Esophagus muscularis mucosa (tissue), 4 donors: ENCODE measurements at regions not wholly inside any gene's neighbourhood (a gene's known extent, or its start where the extent isn't known, plus 50 kb on each side); places are given as distances from the start of the nearest gene placed in this dataset.

ENCODE experiments used
- DNase-seq: peaks from one replicate; pipeline ENCODE4 v3.0.0-alpha.2; 2017; ENCODE audit errors: extremely low spot score
- H3K27ac ChIP-seq, 4 donors: fragments of 200-600 bp; sonication (generic); replicated peaks in 1 of 4; 1 replicate in 3 of 4; 2 replicates in 1 of 4; pipeline ENCODE4 v1.5.1; 2016 to 2019; ENCODE audit warnings: mild to moderate bottlenecking in 1 of 4
- H3K27me3 ChIP-seq, 4 donors: fragments of 200-600 bp; sonication (generic); one replicate each; pipeline versions ENCODE4 v1.5.1 to v1.6.0; 2016 to 2019
- H3K36me3 ChIP-seq, 4 donors: fragments of 200-600 bp; sonication (generic); one replicate each; pipeline ENCODE4 v1.5.1; 2016 to 2019
- H3K4me1 ChIP-seq, 4 donors: fragments of 200-600 bp; sonication (generic); one replicate each; pipeline ENCODE4 v1.5.1; 2016 to 2019
- H3K4me3 ChIP-seq, 4 donors: fragments of 200-600 bp; sonication (generic); 1 replicate in 2 of 4; 2 replicates in 2 of 4; pipeline ENCODE4 v1.5.1; 2016 to 2019; ENCODE audit warnings: mild to moderate bottlenecking in 4 of 4, moderate library complexity in 1 of 4
- H3K9me3 ChIP-seq, 4 donors: fragments of 200-600 bp; sonication (generic); 1 replicate in 3 of 4; 2 replicates in 1 of 4; pipeline ENCODE4 v1.5.1; 2016 to 2019
- CTCF ChIP-seq, 3 experiments: fragments of 200-600 bp in 2 of 3; fragments of 450-650 bp in 1 of 3; sonication (generic) in 2 of 3; IDR thresholded peaks; one replicate each; pipeline ENCODE4 v1.5.1; 2017 to 2019; ENCODE audit warnings: antibody characterized with exemption in 3 of 3, mild to moderate bottlenecking in 2 of 3, moderate library complexity in 1 of 3
- EP300 ChIP-seq: sonication (generic); formaldehyde crosslinking; IDR thresholded peaks from one replicate; pipeline ENCODE4 v1.6.1; 2017; ENCODE audit warnings: antibody characterized with exemption
- POLR2A ChIP-seq: fragments of 450-650 bp; IDR thresholded peaks from one replicate; pipeline ENCODE4 v1.6.1; 2017; ENCODE audit warnings: antibody characterized with exemption, moderate library complexity, mild to moderate bottlenecking, low read depth
- POLR2AphosphoS5 ChIP-seq, 2 donors: sonication (generic); formaldehyde crosslinking; IDR thresholded peaks; one replicate each; pipeline ENCODE4 v1.6.1; 2017; ENCODE audit warnings: antibody characterized with exemption in 2 of 2
- WGBS: methylation state at CpG from one replicate; pipeline ENCODE4 v1.1.5; 2018; 5-methylcytosine and 5-hydroxymethylcytosine counted together
- intact Hi-C: fragments of 100-400 bp; cut with DNase I; formaldehyde crosslinking; loops from one replicate; pipeline ENCODE4 v1.15.1; 2023

GRCh38 chr10:78700816-78701520, 367.8 kb upstream of the ZMIZ1 start:
- H3K27ac ChIP-seq: no peak overlapping the region
- intact Hi-C loops: no loop called here
- 92% methylated on average over 2 of the region's 2 CpGs for WGBS
- H3K36me3 ChIP-seq: no peaks in the 10 kb centered on the region
- no peaks in the 10 kb centered on the region for H3K9me3 ChIP-seq
- DNase-seq: no peak
- H3K4me1 ChIP-seq: peaks cover 10 to 49% (median 40%) of the 10 kb centered on the region in 4 donors
- no peaks in the 10 kb centered on the region for H3K27me3 ChIP-seq
- H3K4me3 ChIP-seq: no peak overlapping the region
- TF ChIP-seq POLR2AphosphoS5 (IDR thresholded peaks at IDR 0.05) (no peak), EP300 (no peak), POLR2A (no peak), CTCF (IDR thresholded peaks at IDR 0.05) (no peak)

GRCh38 chr10:78702186-78702585, 366.6 kb upstream of the ZMIZ1 start:
- TF ChIP-seq CTCF (IDR thresholded peaks at IDR 0.05) (no peak), POLR2AphosphoS5 (IDR thresholded peaks at IDR 0.05) (no peak)
- intact Hi-C loops: no loop called here
- Histone ChIP-seq H3K36me3 (no peaks in the 10 kb centered on the region), H3K27ac (no peak overlapping the region), H3K9me3 (no peaks in the 10 kb centered on the region), H3K27me3 (no peaks in the 10 kb centered on the region), H3K4me1 (peaks cover 10 to 48% (median 34%) of the 10 kb centered on the region in 4 donors), H3K4me3 (no peak overlapping the region)
- 95% methylated on average over 8 of the region's 8 CpGs for WGBS
- DNase-seq: no peak

- no peak for TF ChIP-seq EP300
- TF ChIP-seq POLR2AphosphoS5 (IDR thresholded peaks at IDR 0.05): no peak
- no peak for TF ChIP-seq POLR2A
- no peak for TF ChIP-seq CTCF (IDR thresholded peaks at IDR 0.05)
- Histone ChIP-seq H3K4me1 (peaks cover 10 to 41% (median 27%) of the 10 kb centered on the region in 4 donors), H3K27ac (no peak overlapping the region), H3K27me3 (no peaks in the 10 kb centered on the region), H3K36me3 (no peaks in the 10 kb centered on the region), H3K4me3 (no peak overlapping the region), H3K9me3 (no peaks in the 10 kb centered on the region)
- intact Hi-C loops: no loop called here
- no peak for DNase-seq
- WGBS: 70% methylated on average over 6 of the region's 6 CpGs
Measured at GRCh38 chr10:78702876-78703275, 365.9 kb upstream of the ZMIZ1 start.

GRCh38 chr10:78703593-78703992, 365.2 kb upstream of the ZMIZ1 start:
- H3K36me3 ChIP-seq: no peaks in the 10 kb centered on the region
- WGBS: 80% methylated on average over 6 of the region's 6 CpGs

More at GRCh38 chr10:78703593-78703992, 365.2 kb upstream of the ZMIZ1 start:
- TF ChIP-seq POLR2A (no peak), CTCF (IDR thresholded peaks at IDR 0.05) (no peak), POLR2AphosphoS5 (IDR thresholded peaks at IDR 0.05) (no peak), EP300 (no peak)
- no peak for DNase-seq
- H3K27ac ChIP-seq: no peak overlapping the region
- H3K4me1 ChIP-seq: peaks cover 10 to 34% (median 21%) of the 10 kb centered on the region in 4 donors
- H3K4me3 ChIP-seq: no peak overlapping the region
- intact Hi-C loops: no loop called here
- no peaks in the 10 kb centered on the region for H3K9me3 ChIP-seq
- no peaks in the 10 kb centered on the region for H3K27me3 ChIP-seq
